Mesendoderm (in vitro differentiated cells): ENCODE measurements at regions not wholly inside any gene's neighbourhood (a gene's known extent, or its start where the extent isn't known, plus 50 kb on each side); places are given as distances from the start of the nearest gene placed in this dataset.

Experiments
- DNase-seq: peaks from one replicate; pipeline ENCODE4 v3.0.0; 2013
- H2AK5ac ChIP-seq: 2 replicates; pipeline ENCODE4 v1.6.1; 2013; ENCODE audit warnings: low read length, inconsistent platforms
- H2BK120ac ChIP-seq: 2 replicates; pipeline ENCODE4 v1.6.1; 2013; ENCODE audit warnings: low read depth, mild to moderate bottlenecking, low read length, moderate library complexity, mixed read lengths
- H2BK15ac ChIP-seq: replicated peaks from 2 replicates; pipeline ENCODE4 v1.6.1; 2013; ENCODE audit warnings: low read depth, mild to moderate bottlenecking, moderate library complexity
- H2BK5ac ChIP-seq: 2 replicates; pipeline ENCODE4 v1.6.1; 2013; ENCODE audit warnings: low read length, inconsistent platforms
- H3K18ac ChIP-seq: 2 replicates; pipeline ENCODE4 v1.6.1; 2013; ENCODE audit warnings: mild to moderate bottlenecking, low read length, mixed read lengths
- H3K23ac ChIP-seq: one replicate; pipeline ENCODE4 v1.6.1; 2013; ENCODE audit warnings: low read length
- H3K27ac ChIP-seq: 2 replicates; pipeline ENCODE4 v1.5.1; 2013; ENCODE audit warnings: low read depth, mild to moderate bottlenecking, inconsistent platforms, low read length, moderate library complexity
- H3K27me3 ChIP-seq: 2 replicates; pipeline ENCODE4 v1.6.1; 2013; ENCODE audit warnings: low read length, control low read depth, mild to moderate bottlenecking, inconsistent platforms; ENCODE audit not compliant: insufficient read depth, poor library complexity
- H3K36me3 ChIP-seq: 2 replicates; pipeline ENCODE4 v1.6.1; 2013; ENCODE audit warnings: low read length, inconsistent platforms; ENCODE audit not compliant: control insufficient read depth, insufficient read depth
- H3K4ac ChIP-seq: one replicate; pipeline ENCODE4 v1.6.1; 2013; ENCODE audit warnings: low read depth, mild to moderate bottlenecking, low read length, moderate library complexity
- H3K4me1 ChIP-seq: 2 replicates; pipeline ENCODE4 v1.6.1; 2013; ENCODE audit warnings: low read depth, low read length, inconsistent platforms; ENCODE audit not compliant: control insufficient read depth
- H3K4me2 ChIP-seq: 2 replicates; pipeline ENCODE4 v1.6.1; 2013; ENCODE audit warnings: low read length
- H3K4me3 ChIP-seq: 2 replicates; pipeline ENCODE4 v1.5.1; 2013; ENCODE audit warnings: mild to moderate bottlenecking, low read length
- H3K56ac ChIP-seq: one replicate; pipeline ENCODE4 v1.6.1; 2013; ENCODE audit warnings: low read length
- H3K79me1 ChIP-seq: 2 replicates; pipeline ENCODE4 v1.6.1; 2013; ENCODE audit warnings: low read length, inconsistent platforms
- H3K79me2 ChIP-seq: 2 replicates; pipeline ENCODE4 v1.6.1; 2013; ENCODE audit warnings: mild to moderate bottlenecking, low read length; ENCODE audit not compliant: control insufficient read depth, insufficient read depth
- H3K9ac ChIP-seq: 2 replicates; pipeline ENCODE4 v1.6.1; 2013; ENCODE audit warnings: low read length, inconsistent platforms
- H4K5ac ChIP-seq: one replicate; pipeline ENCODE4 v1.6.1; 2013; ENCODE audit warnings: low read length
- H4K8ac ChIP-seq: one replicate; pipeline ENCODE4 v1.6.1; 2013; ENCODE audit warnings: low read depth, mild to moderate bottlenecking, control low read depth, low read length, moderate library complexity
- WGBS: extraction: QIAGEN DNeasy Blood & Tissue Kit; methylation state at CpG from one replicate; pipeline ENCODE4 v1.1.7; 2013; ENCODE audit warnings: low lambda C conversion rate, missing lambda C conversion rate; ENCODE audit not compliant: insufficient coverage; ENCODE audit errors: extremely low coverage; 5-methylcytosine and 5-hydroxymethylcytosine counted together

GRCh38 chr21:28100366-28100765 is 892.3 kb downstream of the LTN1 start:
- H4K5ac ChIP-seq: no peak overlapping the region
- no peak overlapping the region for H3K18ac ChIP-seq
- H2BK15ac ChIP-seq: no peak overlapping the region
- H3K79me1 ChIP-seq: no peaks in the 10 kb centered on the region
- no peak overlapping the region for H2BK120ac ChIP-seq
- no peaks in the 10 kb centered on the region for H3K27me3 ChIP-seq
- no peak overlapping the region for H3K23ac ChIP-seq
- no peak overlapping the region for H3K4me2 ChIP-seq
- H2AK5ac ChIP-seq: no peak overlapping the region
- no peak overlapping the region for H2BK5ac ChIP-seq
- no peaks in the 10 kb centered on the region for H3K4me1 ChIP-seq
- no peak overlapping the region for H3K4me3 ChIP-seq
- H3K27ac ChIP-seq: no peak overlapping the region
- WGBS: no CpG with 5 or more reads among the region's 5 CpGs
- no peaks in the 10 kb centered on the region for H3K79me2 ChIP-seq
- no peaks in the 10 kb centered on the region for H3K36me3 ChIP-seq
- no peak overlapping the region for H3K4ac ChIP-seq
- no peak for DNase-seq
- H3K56ac ChIP-seq: no peak overlapping the region
- no peak overlapping the region for H3K9ac ChIP-seq
- H4K8ac ChIP-seq: no peak overlapping the region

DNA sequence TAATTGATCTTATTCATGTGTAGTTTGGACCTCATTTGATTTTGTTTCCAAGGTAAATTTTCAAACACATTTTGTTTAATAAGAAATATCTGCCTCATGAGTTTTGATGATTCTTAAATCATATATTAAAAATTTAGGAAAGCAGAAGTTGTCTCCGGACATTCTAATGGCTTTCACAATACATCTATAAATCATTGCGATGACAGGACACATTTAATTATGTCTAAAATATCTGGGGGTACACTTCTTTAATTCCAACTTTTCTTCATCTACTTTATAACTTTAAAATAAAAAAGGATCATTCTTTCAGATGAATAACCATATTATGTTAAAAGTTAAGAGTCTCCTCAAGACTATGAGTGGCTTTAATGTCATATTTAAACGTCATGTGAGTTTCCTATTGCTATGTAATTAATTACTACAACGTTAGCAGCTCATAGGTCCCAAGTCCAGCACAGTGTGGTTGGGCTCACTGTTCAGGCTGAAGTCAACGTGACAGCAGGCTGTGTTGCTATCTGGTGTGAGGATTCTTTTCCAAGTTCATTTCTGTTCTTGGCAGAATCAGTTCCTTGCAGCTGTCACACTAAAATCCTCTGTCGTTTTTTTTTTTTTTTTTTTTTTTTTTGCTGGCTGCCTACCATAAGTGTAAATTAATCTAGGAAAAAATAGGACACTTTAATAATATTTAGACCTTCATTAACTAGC is 893.5 kb downstream of the LTN1 start:
- Histone ChIP-seq H3K18ac (no peak overlapping the region), H3K4me2 (no peak overlapping the region), H2BK120ac (no peak overlapping the region), H3K56ac (no peak overlapping the region), H3K4ac (no peak overlapping the region), H3K9ac (no peak overlapping the region), H3K27me3 (no peaks in the 10 kb centered on the region), H3K4me1 (no peaks in the 10 kb centered on the region), H3K27ac (no peak overlapping the region), H3K23ac (no peak overlapping the region), H2AK5ac (no peak overlapping the region), H2BK15ac (no peak overlapping the region), H2BK5ac (no peak overlapping the region), H4K8ac (no peak overlapping the region), H3K79me2 (no peaks in the 10 kb centered on the region), H3K36me3 (no peaks in the 10 kb centered on the region), H3K4me3 (no peak overlapping the region), H3K79me1 (no peaks in the 10 kb centered on the region), H4K5ac (no peak overlapping the region)
- no CpG with 5 or more reads among the region's 6 CpGs for WGBS
- DNase-seq: no peak

DNA sequence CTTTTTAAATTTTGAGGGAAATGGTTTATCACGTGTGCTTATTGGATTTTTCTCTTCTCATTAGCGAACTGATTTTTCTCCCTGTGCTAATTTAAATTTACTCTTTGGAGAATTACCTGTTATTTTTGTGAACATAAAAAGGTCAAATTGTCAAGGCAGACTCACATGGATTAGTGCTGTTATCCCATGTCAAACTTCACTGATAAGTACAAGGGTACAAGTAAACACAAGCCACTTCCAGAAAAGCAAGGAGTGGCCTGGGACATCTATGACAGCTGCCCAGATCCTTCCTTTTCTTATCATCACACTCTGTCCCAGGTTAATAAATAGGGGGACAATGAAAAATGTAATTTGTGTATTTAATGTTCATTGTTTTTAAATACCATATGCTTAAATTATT is 901.2 kb downstream of the LTN1 start:
- Histone ChIP-seq H4K5ac (no peak overlapping the region), H3K9ac (no peak overlapping the region), H3K4me2 (no peak overlapping the region), H3K79me2 (no peaks in the 10 kb centered on the region), H3K23ac (no peak overlapping the region), H3K27ac (no peak overlapping the region), H3K36me3 (no peaks in the 10 kb centered on the region), H3K4ac (no peak overlapping the region), H2BK5ac (no peak overlapping the region), H3K4me1 (no peaks in the 10 kb centered on the region), H2BK15ac (no peak overlapping the region), H3K27me3 (no peaks in the 10 kb centered on the region), H3K4me3 (no peak overlapping the region), H4K8ac (no peak overlapping the region), H2AK5ac (no peak overlapping the region), H2BK120ac (no peak overlapping the region), H3K56ac (no peak overlapping the region), H3K18ac (no peak overlapping the region), H3K79me1 (no peaks in the 10 kb centered on the region)
- no peak for DNase-seq
- no CpG with 5 or more reads among the region's 2 CpGs for WGBS

- peak overlapping the region; percentile 65 for H3K56ac ChIP-seq
- H3K36me3 ChIP-seq: no peaks in the 10 kb centered on the region
- peak overlapping the region; percentile 96 for H2BK15ac ChIP-seq
- peak overlapping the region; percentile 79 for H2BK120ac ChIP-seq
- H3K4me1 ChIP-seq: no peaks in the 10 kb centered on the region
- H3K4ac ChIP-seq: peak overlapping the region; percentile 63
- H2BK5ac ChIP-seq: peak overlapping the region; percentile 76
- H3K27me3 ChIP-seq: no peaks in the 10 kb centered on the region
- H2AK5ac ChIP-seq: no peak overlapping the region
- no peak for DNase-seq
- peak overlapping the region; percentile 20 for H3K9ac ChIP-seq
- peak overlapping the region; percentile 92 for H3K27ac ChIP-seq
- no peak overlapping the region for H4K5ac ChIP-seq
- no peak overlapping the region for H3K23ac ChIP-seq
- H3K79me2 ChIP-seq: no peaks in the 10 kb centered on the region
- H3K18ac ChIP-seq: peak overlapping the region; percentile 36
- peak overlapping the region; percentile 86 for H4K8ac ChIP-seq
- no peak overlapping the region for H3K4me3 ChIP-seq
- no peaks in the 10 kb centered on the region for H3K79me1 ChIP-seq
- no peak overlapping the region for H3K4me2 ChIP-seq
- no CpG with 5 or more reads among the region's 5 CpGs for WGBS
These were observed 902.1 kb downstream of the LTN1 start for GRCh38 chr21:28090546-28090945.

- peak overlapping the region; percentile 57 for H3K18ac ChIP-seq
- H3K27me3 ChIP-seq: no peaks in the 10 kb centered on the region
- H3K4me3 ChIP-seq: no peak overlapping the region
- no peak overlapping the region for H4K5ac ChIP-seq
- peak overlapping the region; percentile 65 for H3K56ac ChIP-seq
- H3K9ac ChIP-seq: peak overlapping the region; percentile 20
- no peak overlapping the region for H3K4me2 ChIP-seq
- no peak overlapping the region for H3K4ac ChIP-seq
- H3K79me1 ChIP-seq: no peaks in the 10 kb centered on the region
- H3K36me3 ChIP-seq: no peaks in the 10 kb centered on the region
- H2BK15ac ChIP-seq: peak overlapping the region; percentile 96
- H2AK5ac ChIP-seq: no peak overlapping the region
- H4K8ac ChIP-seq: peak overlapping the region; percentile 86
- no peaks in the 10 kb centered on the region for H3K79me2 ChIP-seq
- peak; percentile 87 for DNase-seq
- no peaks in the 10 kb centered on the region for H3K4me1 ChIP-seq
- no CpG with 5 or more reads among the region's 11 CpGs for WGBS
- H3K23ac ChIP-seq: no peak overlapping the region
- H3K27ac ChIP-seq: peak overlapping the region; percentile 92
- H2BK5ac ChIP-seq: peak overlapping the region; percentile 76
- no peak overlapping the region for H2BK120ac ChIP-seq
These were observed 902.9 kb downstream of the LTN1 start for GRCh38 chr21:28089599-28090441.
